OCI-LY1 (cell line): ENCODE measurements at regions not wholly inside any gene's neighbourhood (a gene's known extent, or its start where the extent isn't known, plus 50 kb on each side); places are given as distances from the start of the nearest gene placed in this dataset.

Experiments used
- H2AFZ ChIP-seq: fragments of 200-600 bp; sonication (generic), shearing (Covaris generic); 2 replicates; pipeline ENCODE4 v1.6.0; 2014; ENCODE audit warnings: antibody characterized with exemption, mild to moderate bottlenecking, low read length
- H3F3A ChIP-seq: fragments of 200-600 bp; sonication (generic), shearing (Covaris generic); 2 replicates; pipeline ENCODE4 v1.6.0; 2014; ENCODE audit warnings: mild to moderate bottlenecking, antibody characterized with exemption, low read length, moderate library complexity; ENCODE audit not compliant: insufficient read depth
- H3K27ac ChIP-seq: fragments of 200-600 bp; sonication (generic); 2 replicates; pipeline ENCODE4 v1.5.1; 2014; ENCODE audit warnings: low read length, mixed run types, mild to moderate bottlenecking, low read depth; ENCODE audit not compliant: poor library complexity, severe bottlenecking
- H3K27me3 ChIP-seq: fragments of 200-600 bp; sonication (generic); 2 replicates; pipeline ENCODE4 v1.6.0; 2014; ENCODE audit warnings: antibody characterized with exemption, mild to moderate bottlenecking, low read length, moderate library complexity; ENCODE audit not compliant: insufficient read depth
- H3K36me3 ChIP-seq: fragments of 200-600 bp; sonication (generic); 2 replicates; pipeline ENCODE4 v1.6.1; 2014; ENCODE audit warnings: mild to moderate bottlenecking, antibody characterized with exemption, low read length, moderate library complexity, mixed read lengths; ENCODE audit not compliant: insufficient read depth
- H3K4me1 ChIP-seq: fragments of 200-600 bp; sonication (generic); 2 replicates; pipeline ENCODE4 v1.5.1; 2014; ENCODE audit warnings: mild to moderate bottlenecking, low read length, moderate library complexity; ENCODE audit not compliant: insufficient read depth, severe bottlenecking
- H3K4me2 ChIP-seq: fragments of 200-600 bp; sonication (generic), shearing (Covaris generic); 2 replicates; pipeline ENCODE4 v1.6.1; 2014; ENCODE audit warnings: low read length
- H3K4me3 ChIP-seq: fragments of 200-600 bp; sonication (generic); 2 replicates; pipeline ENCODE4 v1.5.1; 2014; ENCODE audit warnings: low read length, low read depth, mild to moderate bottlenecking, mixed read lengths; ENCODE audit not compliant: poor library complexity, severe bottlenecking
- H3K79me2 ChIP-seq: fragments of 200-600 bp; shearing (Covaris generic); 2 replicates; pipeline ENCODE4 v1.6.1; 2016; ENCODE audit warnings: mixed run types, low read length, mixed read lengths; ENCODE audit not compliant: insufficient read depth
- H3K9ac ChIP-seq: fragments of 200-600 bp; sonication (generic), shearing (Covaris generic); 2 replicates; pipeline ENCODE4 v1.6.1; 2014; ENCODE audit warnings: mild to moderate bottlenecking, low read length, mixed read lengths
- H3K9me2 ChIP-seq: fragments of 200-600 bp; sonication (generic), shearing (Covaris generic); 2 replicates; pipeline ENCODE4 v1.6.1; 2014; ENCODE audit warnings: low read depth, mild to moderate bottlenecking, low read length, mixed read lengths
- H3K9me3 ChIP-seq: fragments of 200-600 bp; shearing (Covaris generic); 2 replicates; pipeline ENCODE4 v1.6.1; 2014; ENCODE audit warnings: low read length, mixed read lengths
- H4K20me1 ChIP-seq: fragments of 200-600 bp; sonication (generic), shearing (Covaris generic); 2 replicates; pipeline ENCODE4 v1.6.0; 2016; ENCODE audit warnings: mild to moderate bottlenecking, low read length; ENCODE audit not compliant: insufficient read depth
- EZH2 ChIP-seq: fragments of 200-600 bp; sonication (generic), shearing (Covaris generic); IDR thresholded peaks from 2 replicates; pipeline ENCODE4 v1.8.0; 2017; ENCODE audit warnings: borderline replicate concordance, mixed run types, mild to moderate bottlenecking, antibody characterized with exemption, low read length, moderate library complexity, mixed read lengths
- TF ChIP-seq, protein P1 (sequence below): fragments of 200-600 bp; sonication (generic), shearing (Covaris generic); IDR thresholded peaks from 2 replicates; pipeline ENCODE4 v1.5.1; 2017; ENCODE audit warnings: mild to moderate bottlenecking, antibody characterized with exemption, low read length, moderate library complexity, mixed read lengths

DNA sequence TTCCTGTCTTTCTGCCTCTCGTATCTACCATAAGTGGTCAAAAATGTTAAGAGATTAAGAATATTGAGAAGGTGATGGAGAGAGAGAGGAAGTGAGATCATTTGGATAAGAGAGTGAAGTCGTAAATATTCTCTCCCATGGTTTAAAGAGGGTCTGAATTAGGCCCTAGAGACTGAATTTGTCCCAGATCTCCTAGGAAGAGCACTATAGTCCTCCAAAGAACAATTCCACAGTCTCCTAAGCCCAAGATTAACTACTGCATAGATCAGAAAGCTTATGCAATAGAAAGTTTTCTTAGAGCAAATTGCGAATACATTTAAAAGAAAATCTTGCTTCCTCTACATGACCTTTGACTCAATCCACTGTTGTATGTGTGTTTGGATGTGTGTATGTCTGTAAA, 598.8 kb downstream of the TUSC7 start:
- no peak overlapping the region for H3K9ac ChIP-seq
- H4K20me1 ChIP-seq: no peaks in the 10 kb centered on the region
- no peak overlapping the region for H3K27ac ChIP-seq
- no peak overlapping the region for H2AFZ ChIP-seq
- no peak overlapping the region for H3K4me3 ChIP-seq
- no peaks in the 10 kb centered on the region for H3K27me3 ChIP-seq
- TF ChIP-seq EZH2: no peak
- TF ChIP-seq, protein P1, sequence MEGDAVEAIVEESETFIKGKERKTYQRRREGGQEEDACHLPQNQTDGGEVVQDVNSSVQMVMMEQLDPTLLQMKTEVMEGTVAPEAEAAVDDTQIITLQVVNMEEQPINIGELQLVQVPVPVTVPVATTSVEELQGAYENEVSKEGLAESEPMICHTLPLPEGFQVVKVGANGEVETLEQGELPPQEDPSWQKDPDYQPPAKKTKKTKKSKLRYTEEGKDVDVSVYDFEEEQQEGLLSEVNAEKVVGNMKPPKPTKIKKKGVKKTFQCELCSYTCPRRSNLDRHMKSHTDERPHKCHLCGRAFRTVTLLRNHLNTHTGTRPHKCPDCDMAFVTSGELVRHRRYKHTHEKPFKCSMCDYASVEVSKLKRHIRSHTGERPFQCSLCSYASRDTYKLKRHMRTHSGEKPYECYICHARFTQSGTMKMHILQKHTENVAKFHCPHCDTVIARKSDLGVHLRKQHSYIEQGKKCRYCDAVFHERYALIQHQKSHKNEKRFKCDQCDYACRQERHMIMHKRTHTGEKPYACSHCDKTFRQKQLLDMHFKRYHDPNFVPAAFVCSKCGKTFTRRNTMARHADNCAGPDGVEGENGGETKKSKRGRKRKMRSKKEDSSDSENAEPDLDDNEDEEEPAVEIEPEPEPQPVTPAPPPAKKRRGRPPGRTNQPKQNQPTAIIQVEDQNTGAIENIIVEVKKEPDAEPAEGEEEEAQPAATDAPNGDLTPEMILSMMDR: no peak
- H3K36me3 ChIP-seq: no peaks in the 10 kb centered on the region
- H3K9me2 ChIP-seq: no peaks in the 10 kb centered on the region
- H3K79me2 ChIP-seq: no peaks in the 10 kb centered on the region
- no peaks in the 10 kb centered on the region for H3K9me3 ChIP-seq
- H3F3A ChIP-seq: no peaks in the 10 kb centered on the region
- H3K4me2 ChIP-seq: no peak overlapping the region
- no peaks in the 10 kb centered on the region for H3K4me1 ChIP-seq

DNA sequence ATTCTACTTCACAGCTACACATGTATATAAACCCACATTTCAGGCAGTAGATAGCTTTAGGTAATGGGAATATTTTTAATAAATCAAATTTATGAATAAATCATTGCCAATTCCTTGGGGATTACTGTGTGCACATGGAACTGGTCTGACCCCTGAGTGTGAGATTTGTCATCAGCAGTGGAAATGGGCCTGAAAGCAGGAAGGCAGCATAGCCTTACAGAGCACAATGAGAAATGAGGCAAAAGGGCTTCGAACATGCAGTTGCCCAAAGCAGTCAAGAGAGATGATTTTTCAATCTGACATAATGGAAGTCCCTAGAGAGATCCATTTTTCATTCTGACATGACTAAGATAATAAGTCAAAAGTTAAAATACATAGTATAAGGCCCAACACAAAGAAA, 599.2 kb downstream of the TUSC7 start:
- TF ChIP-seq, protein P1: no peak
- TF ChIP-seq EZH2: no peak
- Histone ChIP-seq H3K9me2 (no peaks in the 10 kb centered on the region), H3K4me1 (no peaks in the 10 kb centered on the region), H3K36me3 (no peaks in the 10 kb centered on the region), H3K27me3 (no peaks in the 10 kb centered on the region), H3K9me3 (no peaks in the 10 kb centered on the region), H3K4me3 (no peak overlapping the region), H2AFZ (no peak overlapping the region), H4K20me1 (no peaks in the 10 kb centered on the region), H3K27ac (no peak overlapping the region), H3K9ac (no peak overlapping the region), H3K4me2 (no peak overlapping the region), H3K79me2 (no peaks in the 10 kb centered on the region), H3F3A (no peaks in the 10 kb centered on the region)

DNA sequence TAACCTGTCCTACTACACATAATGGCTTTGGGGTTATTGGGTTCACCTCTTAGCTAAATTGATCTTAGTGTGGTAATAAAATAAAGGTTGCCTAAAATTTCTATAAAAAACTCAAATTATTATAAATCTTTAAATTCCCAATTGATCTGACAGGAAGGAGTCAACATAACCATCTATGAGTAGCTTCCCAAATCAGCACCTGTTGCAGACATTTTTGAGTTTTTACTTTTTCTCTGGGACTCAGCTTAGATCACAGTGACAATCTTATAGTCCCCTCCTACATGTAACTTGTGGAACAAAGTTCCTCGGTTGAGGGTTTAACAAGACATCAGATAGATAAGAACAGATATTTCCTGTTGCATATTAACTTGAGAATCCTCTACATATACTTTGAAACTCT, 601.0 kb downstream of the TUSC7 start:
- Histone ChIP-seq H3K79me2 (no peaks in the 10 kb centered on the region), H3K9ac (no peak overlapping the region), H3K36me3 (no peaks in the 10 kb centered on the region), H2AFZ (no peak overlapping the region), H3K9me3 (no peaks in the 10 kb centered on the region), H4K20me1 (no peaks in the 10 kb centered on the region), H3K9me2 (no peaks in the 10 kb centered on the region), H3K4me2 (no peak overlapping the region), H3F3A (no peaks in the 10 kb centered on the region), H3K4me3 (no peak overlapping the region), H3K27me3 (no peaks in the 10 kb centered on the region), H3K4me1 (no peaks in the 10 kb centered on the region), H3K27ac (no peak overlapping the region)
- no peak for TF ChIP-seq EZH2
- TF ChIP-seq, protein P1: no peak
